ENCODE measurements at regions not wholly inside any gene's neighbourhood (a gene's known extent, or its start where the extent isn't known, plus 50 kb on each side); places are given as distances from the start of the nearest gene placed in this dataset.

DNA sequence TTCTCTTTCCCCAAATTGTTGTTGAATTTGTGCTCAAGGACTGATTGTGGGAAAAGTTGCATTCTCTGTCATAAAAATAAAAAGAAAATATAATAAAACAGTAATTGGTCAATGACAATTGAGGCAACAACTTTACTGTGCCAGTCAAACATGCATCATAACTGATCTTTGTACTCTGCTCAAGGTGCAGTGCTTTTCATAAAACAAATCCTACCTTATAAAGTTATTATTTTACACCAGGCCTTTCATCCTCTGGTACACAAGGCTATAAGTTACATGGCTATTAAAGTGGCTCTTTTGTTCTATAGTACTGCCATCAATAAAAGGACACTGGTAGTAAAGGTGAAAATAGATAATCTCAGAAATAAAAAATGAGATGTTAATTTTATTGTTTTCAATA is 761.9 kb downstream of the SATB2 start:
- DNase-seq: no peak
- in situ Hi-C loops (cut with MboI; ENCODE audit: low pct_unique_long_range_greater_than_20kb, low sequenced_read_pairs): no loop called here

DNA sequence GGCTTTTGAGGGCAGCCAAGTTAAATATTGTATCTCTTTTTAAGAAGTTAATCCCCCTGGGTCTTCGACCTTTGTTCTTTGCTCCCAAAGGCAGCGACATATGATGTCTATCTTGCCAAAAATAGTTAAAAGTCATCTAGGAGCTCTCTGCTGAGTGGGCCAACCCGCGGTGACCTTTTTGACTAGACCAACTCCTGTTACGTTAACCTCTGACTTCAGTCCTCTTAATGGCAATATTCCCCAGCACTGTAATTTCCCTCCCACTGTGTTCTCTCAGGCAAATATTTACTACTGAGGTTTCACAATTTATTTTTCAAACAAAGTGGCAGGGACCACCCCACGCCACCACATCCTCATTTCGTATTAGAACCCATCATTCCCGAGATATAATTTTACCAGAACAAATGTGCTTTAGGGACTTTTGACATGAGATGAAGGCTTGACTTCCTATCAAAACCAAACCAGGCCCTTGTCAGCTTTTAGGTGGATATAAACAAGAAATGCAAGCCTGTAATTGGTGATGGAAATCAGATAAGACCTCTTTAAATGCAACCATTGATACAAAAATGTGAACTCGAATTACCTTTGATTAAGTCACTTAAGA is 764.7 kb downstream of the SATB2 start:
- in situ Hi-C loops (cut with MboI; ENCODE audit: low pct_unique_long_range_greater_than_20kb, low sequenced_read_pairs): no loop called here
- no peak for DNase-seq

DNA sequence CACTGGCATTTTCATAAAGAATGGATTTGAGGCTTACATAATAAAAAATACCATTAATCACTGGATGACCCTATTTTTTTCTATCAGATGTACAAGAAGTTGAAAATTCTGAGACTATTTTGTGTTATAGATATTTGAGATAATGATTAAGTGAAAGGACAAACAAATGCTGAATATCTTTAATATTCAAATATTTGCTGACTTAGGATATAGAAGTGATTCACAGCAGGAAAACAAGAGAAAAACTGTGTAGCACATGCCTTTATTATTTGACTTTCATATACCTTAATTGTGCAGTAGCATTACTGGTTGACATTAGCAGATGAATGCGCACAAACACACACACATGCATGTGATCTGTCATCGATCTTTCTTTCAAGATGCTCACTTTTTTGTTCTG is 766.5 kb downstream of the SATB2 start:
- in situ Hi-C loops (cut with MboI; ENCODE audit: low pct_unique_long_range_greater_than_20kb, low sequenced_read_pairs): no loop called here
- no peak for DNase-seq

DNA sequence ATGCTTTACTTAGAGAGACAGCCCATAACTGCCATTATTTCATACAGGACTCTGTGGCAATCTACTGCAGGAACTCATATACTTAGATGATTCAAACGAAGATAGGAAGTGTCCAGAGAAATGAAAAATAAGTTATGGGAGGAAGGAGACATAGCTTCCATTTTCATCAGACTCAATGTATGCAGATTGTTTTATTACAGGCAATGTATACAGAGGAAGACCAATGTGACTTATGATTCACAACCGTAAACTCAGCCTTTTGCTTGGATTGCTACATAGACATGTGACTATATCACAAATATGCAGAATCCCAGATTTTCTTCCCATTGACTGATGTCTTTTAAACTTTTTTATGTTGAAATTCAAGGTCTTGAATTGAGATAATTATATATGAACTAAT is 793.4 kb downstream of the SATB2 start:
- in situ Hi-C loops (cut with MboI; ENCODE audit: low pct_unique_long_range_greater_than_20kb, low sequenced_read_pairs): no loop called here
- no peak for DNase-seq

DNA sequence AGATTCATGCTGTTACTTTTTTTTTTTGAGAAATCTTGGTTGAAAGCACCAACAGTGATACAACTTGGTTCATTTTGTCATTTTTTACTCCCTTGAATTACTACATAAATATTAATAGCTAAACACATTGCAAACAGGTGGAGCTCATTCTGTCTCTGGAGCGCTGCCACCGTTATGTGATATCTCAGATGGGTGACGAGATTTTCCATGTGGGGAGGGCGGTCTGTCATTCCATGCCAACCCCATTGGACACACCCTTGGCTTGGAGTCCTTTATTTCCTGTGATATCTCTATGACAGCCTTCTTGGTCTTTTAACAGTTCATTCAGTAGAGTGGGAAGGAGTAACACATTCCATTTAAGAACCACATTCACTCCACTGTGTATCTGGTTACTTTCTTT is 794.8 kb downstream of the SATB2 start:
- in situ Hi-C loops (cut with MboI; ENCODE audit: low pct_unique_long_range_greater_than_20kb, low sequenced_read_pairs): no loop called here
- DNase-seq: no peak

DNA sequence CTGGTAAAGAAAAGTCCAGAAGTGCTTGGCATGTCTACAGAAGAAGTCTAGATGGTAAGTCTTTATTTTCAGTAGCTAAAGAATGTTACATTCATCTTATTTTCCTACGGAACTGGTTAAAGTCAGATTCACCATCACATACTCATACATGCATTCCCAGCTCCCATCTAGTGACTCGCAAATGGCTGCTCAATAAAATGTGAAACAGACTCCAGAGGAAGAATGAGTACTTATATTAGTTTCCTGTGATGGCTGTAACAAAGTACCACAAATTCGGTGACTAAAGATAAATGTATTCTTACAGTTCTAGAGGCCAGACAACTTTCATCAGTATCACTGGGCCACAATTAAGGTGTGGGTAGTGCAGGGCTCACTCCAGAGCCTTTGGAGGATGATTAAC is 797.2 kb downstream of the SATB2 start:
- no peak for DNase-seq
- in situ Hi-C loops (cut with MboI; ENCODE audit: low pct_unique_long_range_greater_than_20kb, low sequenced_read_pairs): no loop called here

DNA sequence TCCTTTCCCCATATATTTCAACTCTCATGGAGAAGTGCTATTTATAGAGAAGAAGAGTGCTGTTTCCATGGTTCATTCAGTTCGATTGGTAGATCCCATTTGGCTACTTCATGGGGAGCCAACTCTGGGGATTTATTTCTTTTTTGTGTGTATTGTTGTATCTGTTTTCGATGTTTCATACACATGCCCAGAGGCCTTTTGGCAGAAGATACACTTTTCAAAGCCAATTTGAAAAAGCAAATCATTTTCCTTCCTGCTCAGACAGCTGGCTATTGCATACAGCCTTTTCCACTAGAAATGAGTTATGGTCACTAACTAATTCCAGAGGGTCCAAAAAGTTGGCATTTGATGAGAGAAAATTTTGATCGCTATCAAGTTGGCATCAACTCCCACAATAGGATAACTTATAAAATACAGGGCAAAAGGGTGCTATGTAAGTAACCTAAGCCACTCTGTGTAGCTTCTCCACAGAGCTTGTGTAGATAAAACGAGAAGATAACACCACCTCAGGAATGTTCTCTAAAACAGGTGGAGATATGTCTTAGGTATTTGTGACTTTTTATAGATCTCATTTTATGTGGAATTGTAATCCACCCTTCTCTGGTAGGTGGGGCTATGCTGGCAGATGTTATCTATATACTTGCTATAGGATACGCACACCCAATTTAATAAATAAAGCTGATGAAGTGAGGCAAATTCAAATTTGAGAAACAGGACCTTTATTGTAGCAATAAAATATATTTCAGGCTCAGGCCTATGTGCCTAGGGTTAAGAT is 798.5 kb downstream of the SATB2 start:
- DNase-seq: no peak
- in situ Hi-C loops (cut with MboI; ENCODE audit: low pct_unique_long_range_greater_than_20kb, low sequenced_read_pairs): no loop called here

DNA sequence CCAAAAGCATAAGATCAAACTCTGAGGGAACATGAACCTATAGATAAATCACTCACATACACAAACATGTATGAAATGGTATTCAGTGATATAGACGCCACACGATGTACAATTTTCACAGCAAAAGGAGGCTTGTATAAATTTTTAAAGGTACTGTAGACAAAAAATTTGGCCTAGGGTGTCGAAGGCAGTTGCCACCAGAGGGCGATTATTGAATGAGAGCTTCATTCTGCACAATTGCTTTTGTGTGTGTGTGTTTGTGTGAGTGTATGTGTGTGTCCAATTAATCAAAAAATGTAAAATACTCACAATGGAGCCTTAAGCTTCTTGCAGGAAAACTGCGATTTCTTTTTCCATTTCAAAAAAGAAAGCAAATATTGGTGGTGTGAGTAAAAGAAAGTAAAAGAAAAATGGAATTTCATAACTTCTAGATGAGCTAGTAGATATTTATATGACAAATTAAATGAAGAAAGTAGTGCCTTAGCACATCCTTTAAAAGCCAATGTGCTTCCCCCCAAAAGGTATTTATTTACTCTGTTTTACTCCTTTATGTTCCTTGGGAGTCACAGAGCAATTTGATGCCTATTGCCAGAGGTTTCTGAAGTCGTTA is 800.1 kb downstream of the SATB2 start:
- peak; percentile 23 for DNase-seq

DNA sequence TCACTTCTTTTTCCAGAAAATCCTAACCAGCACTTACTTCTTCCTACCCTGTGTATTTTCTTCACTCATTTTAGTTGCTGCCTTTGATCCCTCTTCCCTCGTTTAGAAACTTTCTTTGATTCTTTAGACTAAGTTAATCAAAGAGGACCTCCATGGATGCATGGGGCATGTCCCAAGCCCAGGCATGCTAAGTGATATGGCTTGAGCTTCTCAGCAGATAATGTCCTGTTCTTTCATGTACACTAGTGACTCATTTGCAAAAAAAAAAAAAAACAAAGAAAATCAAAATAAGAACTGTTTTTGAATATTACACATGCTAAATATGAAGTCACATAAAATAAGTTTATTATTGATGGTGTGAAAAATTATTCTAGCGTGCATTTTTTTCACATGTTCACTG is 800.9 kb downstream of the SATB2 start:
- in situ Hi-C loops (cut with MboI; ENCODE audit: low pct_unique_long_range_greater_than_20kb, low sequenced_read_pairs): no loop called here
- no peak for DNase-seq

More for the DNA sequence above, 800.1 kb downstream of the SATB2 start:
- in situ Hi-C loops (cut with MboI; ENCODE audit: low pct_unique_long_range_greater_than_20kb, low sequenced_read_pairs): no loop called here

DNA sequence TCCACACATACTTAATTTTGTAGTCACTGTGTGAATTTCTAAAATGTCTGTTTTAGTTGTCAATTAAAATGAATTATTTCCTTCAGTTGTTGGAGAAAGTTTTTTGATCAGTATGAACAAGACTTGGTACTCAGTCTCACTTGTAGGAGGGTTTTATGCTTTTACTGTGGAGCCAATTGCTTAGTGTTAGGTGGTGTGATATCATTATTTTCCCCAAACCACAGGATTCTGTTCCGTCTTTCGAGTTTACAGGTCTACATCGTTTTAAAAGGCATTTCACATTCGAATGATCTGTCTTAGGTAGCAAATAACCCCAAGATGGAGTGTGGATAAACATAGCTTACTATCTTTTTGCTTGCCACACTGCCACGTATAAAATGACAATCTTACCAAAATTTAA is 803.1 kb downstream of the SATB2 start:
- no peak for DNase-seq
- in situ Hi-C loops (cut with MboI; ENCODE audit: low pct_unique_long_range_greater_than_20kb, low sequenced_read_pairs): no loop called here

DNA sequence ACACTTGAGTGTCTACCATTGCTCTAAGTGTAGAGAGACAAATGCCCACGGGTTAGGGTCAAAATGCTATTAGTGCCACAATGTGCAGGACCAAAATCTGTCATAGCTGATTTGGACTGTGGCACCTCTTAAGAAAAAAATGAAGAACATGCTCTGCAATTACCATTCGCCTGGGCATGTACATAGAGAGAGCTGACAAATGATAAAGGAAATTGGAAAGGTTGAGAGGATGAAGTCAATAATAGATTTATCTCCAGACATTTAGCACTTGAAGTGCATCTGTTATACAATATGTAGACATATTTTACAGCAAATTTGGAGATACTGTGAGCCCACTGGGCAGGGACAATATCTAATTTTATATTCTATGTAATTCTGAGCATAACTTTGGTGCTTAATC is 804.4 kb downstream of the SATB2 start:
- in situ Hi-C loops (cut with MboI; ENCODE audit: low pct_unique_long_range_greater_than_20kb, low sequenced_read_pairs): no loop called here
- DNase-seq: no peak

DNA sequence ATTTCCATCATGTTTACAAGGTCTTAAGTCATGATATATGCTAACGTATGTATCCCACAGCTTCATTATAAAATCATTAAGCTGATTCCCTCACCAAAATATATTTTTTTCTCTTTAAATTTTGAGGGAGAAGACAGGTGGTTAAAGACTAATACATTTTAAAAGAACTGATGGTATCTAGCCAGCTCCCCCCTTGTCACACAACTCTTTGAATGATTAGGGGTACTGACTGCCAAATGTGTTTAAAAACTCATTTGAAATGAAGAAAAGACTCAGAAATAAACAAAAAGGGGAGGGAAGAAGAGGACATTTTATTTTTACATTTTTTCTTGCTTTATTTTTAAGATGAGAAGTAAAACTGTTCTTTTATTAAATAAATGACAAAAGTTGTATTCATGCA is 805.3 kb downstream of the SATB2 start:
- in situ Hi-C loops (cut with MboI; ENCODE audit: low pct_unique_long_range_greater_than_20kb, low sequenced_read_pairs): no loop called here
- DNase-seq: no peak

DNA sequence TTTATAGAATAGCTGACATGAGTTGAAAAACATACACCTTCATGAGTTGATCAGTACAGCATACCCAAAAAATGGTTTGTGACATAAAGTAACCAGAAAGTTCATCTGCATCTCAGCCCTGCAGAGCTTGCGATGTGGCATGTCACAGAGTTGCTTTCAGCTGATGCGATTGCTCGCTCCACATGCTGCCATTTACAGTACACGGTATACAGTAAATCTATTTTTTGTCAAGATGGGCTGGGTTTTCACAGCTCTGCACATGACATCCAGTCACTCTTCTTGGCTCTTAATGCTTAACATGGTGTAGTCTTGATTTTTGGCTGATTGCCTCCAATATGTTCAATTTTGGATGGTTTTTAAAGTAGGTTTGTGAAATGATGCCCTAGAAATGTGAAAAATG is 811.9 kb downstream of the SATB2 start:
- in situ Hi-C loops (cut with MboI; ENCODE audit: low pct_unique_long_range_greater_than_20kb, low sequenced_read_pairs): no loop called here

DNA sequence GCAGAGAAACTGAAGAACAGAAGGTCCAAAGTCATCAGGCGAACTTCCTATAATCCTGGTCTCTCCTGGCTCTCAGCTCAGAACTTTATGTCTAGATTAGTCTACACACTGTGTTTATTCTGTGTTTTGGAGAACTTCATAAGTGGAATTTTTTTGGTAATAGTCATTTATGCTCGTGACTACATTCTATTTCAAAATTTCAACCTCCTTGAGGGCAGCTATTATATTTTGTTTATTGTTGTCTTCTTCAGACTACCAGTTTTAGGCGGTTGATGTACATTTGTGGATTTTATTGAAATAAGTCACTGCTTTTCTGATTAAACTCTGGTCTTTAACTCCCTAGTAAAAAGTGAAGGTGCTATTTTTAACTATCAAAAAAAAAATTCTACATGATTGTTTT is 816.6 kb downstream of the SATB2 start:
- in situ Hi-C loops (cut with MboI; ENCODE audit: low pct_unique_long_range_greater_than_20kb, low sequenced_read_pairs): no loop called here

More for the DNA sequence above, 811.9 kb downstream of the SATB2 start:
- no peak for DNase-seq

DNA sequence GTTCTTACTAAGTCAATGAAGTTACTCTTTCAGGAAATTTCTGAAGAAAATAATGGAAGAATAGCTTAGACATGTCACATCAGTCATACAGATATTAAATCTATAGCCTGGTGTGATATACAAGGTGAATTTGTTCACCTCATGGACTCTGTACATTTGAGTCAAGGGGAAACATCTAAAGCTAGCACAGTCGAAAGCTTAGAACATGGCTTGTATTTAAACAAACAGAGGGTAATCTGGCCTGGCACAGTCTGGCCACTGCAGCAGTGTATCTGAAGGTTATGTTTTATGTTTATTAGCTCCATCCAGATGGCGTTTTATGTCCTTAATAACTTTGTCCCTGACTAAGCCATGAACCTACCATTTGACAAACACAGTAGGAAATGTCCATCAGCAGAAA is 817.3 kb downstream of the SATB2 start:
- in situ Hi-C loops (cut with MboI; ENCODE audit: low pct_unique_long_range_greater_than_20kb, low sequenced_read_pairs): no loop called here

More for the DNA sequence above, 816.6 kb downstream of the SATB2 start:
- no peak for DNase-seq

DNA sequence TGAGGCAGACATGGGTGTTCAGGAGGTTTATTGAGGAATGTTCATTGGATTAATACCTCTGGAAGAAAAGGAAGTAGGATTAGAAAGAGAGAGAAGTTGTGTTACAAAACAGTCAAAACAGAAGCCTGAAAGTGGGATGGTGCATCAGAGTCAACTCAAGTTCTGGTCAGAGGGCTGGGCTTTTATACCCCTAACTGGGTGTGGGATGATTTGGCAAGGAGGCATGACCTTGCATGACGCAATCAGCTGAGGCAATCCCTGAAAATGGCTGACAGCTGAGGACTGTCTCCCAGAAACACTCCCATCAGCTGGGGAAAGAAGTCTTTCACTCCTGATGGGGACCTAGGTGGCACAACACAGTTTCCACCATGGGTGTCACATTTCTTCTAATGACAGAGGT is 818.2 kb downstream of the SATB2 start:
- in situ Hi-C loops (cut with MboI; ENCODE audit: low pct_unique_long_range_greater_than_20kb, low sequenced_read_pairs): no loop called here
- no peak for DNase-seq

More for the DNA sequence above, 817.3 kb downstream of the SATB2 start:
- DNase-seq: no peak

DNA sequence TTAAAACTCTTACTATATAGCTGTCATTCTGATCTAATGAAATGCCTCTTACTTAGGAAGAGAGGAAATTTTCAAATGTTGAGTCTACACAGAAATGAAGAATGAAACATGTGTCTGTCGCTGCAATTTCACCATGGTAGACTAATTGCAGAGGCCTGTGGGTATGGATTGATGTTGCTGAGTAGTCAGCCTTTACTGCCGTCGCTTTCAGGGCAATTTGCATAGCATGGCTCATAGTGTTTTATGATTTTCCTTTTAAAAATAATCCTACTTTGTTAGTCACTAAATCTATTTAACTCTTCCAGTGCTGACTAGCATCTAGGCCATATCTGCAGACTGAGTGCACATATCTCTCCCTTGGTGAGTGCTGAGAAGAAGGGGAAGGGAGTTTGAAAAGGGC is 819.2 kb downstream of the SATB2 start:
- no peak for DNase-seq
- in situ Hi-C loops (cut with MboI; ENCODE audit: low pct_unique_long_range_greater_than_20kb, low sequenced_read_pairs): no loop called here

DNA sequence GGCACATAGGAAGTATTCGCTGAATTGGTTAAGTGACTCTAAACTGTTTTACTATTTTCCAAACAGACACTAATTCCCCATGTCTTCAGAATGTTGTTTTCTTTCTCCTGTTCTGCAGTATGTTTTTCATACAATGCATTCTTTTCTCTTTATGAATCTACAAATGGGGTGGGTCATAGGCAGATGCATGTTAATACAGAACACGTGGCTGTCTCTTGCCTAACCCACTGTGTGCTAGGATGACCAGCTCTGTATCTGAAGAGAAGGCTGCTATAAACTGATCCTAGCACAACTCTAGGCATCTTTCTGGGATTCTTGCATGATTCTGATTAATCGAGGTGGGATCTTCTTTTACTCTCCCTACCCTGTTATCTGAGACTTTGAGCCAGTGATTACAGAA is 826.0 kb downstream of the PLCL1 start:
- in situ Hi-C loops (cut with MboI; ENCODE audit: low pct_unique_long_range_greater_than_20kb, low sequenced_read_pairs): no loop called here
- no peak for DNase-seq

DNA sequence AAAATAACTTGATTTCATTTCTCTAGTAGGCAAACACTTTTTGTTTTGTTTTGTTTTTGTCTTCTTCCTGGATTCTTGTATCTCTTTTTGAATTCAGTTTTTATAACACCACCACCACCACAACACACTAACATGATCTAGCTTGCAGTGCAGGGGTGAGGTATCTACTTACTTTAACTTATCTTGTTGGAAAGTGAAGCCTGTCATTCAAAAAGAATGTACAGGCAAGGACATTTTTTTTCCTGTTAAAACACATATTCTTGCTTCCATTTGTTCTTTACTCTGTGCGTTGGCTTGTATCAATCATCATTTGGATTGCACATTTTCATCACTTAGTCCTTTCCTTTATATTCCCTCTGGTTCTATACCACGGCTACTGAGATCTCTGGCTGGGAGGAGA is 824.2 kb downstream of the PLCL1 start:
- in situ Hi-C loops (cut with MboI; ENCODE audit: low pct_unique_long_range_greater_than_20kb, low sequenced_read_pairs): no loop called here
- no peak for DNase-seq

DNA sequence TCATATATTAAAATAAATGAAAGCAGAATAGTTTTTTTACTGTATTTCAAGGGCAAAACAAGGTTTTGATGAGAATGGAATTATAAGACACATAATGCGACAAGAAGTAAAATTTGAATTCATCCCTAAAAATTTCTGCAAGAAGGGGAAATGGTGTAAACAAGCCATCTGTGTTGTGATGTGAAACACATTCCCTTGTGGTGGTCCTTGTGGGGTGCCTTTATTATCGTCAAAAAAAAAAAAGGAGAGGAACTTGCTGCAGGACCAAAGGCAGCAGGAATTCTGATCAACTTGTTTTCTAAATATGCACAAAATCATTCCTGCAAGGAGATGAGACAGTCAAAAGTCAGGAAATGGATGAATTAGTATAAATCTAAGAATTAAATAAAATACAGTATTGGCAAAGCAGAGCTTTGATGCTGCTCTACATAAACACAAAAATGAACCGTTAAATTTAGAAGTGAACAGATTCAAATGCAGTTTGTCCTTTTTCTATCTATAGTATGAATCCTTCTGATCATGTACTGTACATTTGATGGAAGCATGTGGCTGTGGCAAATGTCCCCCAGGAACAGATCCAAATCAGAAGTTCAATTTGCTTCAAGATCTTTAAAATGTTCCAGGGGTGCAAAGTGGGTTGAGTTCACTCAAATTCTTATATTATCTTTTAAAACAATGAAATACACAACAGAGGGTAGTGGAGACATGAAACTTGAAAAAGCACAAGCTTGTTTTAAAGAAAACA is 818.8 kb downstream of the PLCL1 start:
- DNase-seq: no peak
- in situ Hi-C loops (cut with MboI; ENCODE audit: low pct_unique_long_range_greater_than_20kb, low sequenced_read_pairs): no loop called here
